OCI-LY3 (cell line): ENCODE measurements at regions not wholly inside any gene's neighbourhood (a gene's known extent, or its start where the extent isn't known, plus 50 kb on each side); places are given as distances from the start of the nearest gene placed in this dataset.
A peak's percentile ranks its signal among the peaks of the same experiment; 100 is the strongest.

Experiments used
- H2AFZ ChIP-seq: fragments of 200-600, 300-600 bp; shearing (Covaris generic); 2 replicates; pipeline ENCODE4 v1.6.0; 2014; ENCODE audit warnings: antibody characterized with exemption, low read depth, low read length
- H3K27ac ChIP-seq: fragments of 200-600, 300-600 bp; sonication (generic); 2 replicates; pipeline ENCODE4 v1.5.1; 2014; ENCODE audit warnings: mild to moderate bottlenecking, low read length, moderate library complexity, mixed read lengths
- H3K27me3 ChIP-seq: fragments of 200-600, 300-600 bp; sonication (generic); 2 replicates; pipeline ENCODE4 v1.6.1; 2014; ENCODE audit warnings: low read depth, low read length, mixed read lengths
- H3K36me3 ChIP-seq: fragments of 200-600, 300-600 bp; sonication (generic); replicated peaks from 2 replicates; pipeline ENCODE3; 2014; ENCODE audit warnings: low read depth, low read length, mixed read lengths
- H3K4me1 ChIP-seq: fragments of 300-600, 200-600 bp; sonication (generic); 2 replicates; pipeline ENCODE4 v1.6.1; 2014; ENCODE audit warnings: low read length, mixed read lengths
- H3K4me2 ChIP-seq: fragments of 200-600, 300-600 bp; sonication (generic); 2 replicates; pipeline ENCODE4 v1.6.1; 2014; ENCODE audit warnings: low read length, mixed read lengths
- H3K4me3 ChIP-seq: fragments of 300-600, 200-600 bp; sonication (generic); 2 replicates; pipeline ENCODE4 v1.5.1; 2014; ENCODE audit warnings: antibody characterized with exemption, mild to moderate bottlenecking, low read length, moderate library complexity
- H3K79me2 ChIP-seq: fragments of 300-600, 200-600 bp; shearing (Covaris generic); 2 replicates; pipeline ENCODE4 v1.6.1; 2014; ENCODE audit warnings: mild to moderate bottlenecking, low read length, mixed read lengths
- H3K9ac ChIP-seq: fragments of 300-600, 200-600 bp; shearing (Covaris generic); 2 replicates; pipeline ENCODE4 v1.6.0; 2014; ENCODE audit warnings: mild to moderate bottlenecking, low read length, moderate library complexity
- H3K9me3 ChIP-seq: fragments of 200-600, 300-600 bp; shearing (Covaris generic); 2 replicates; pipeline ENCODE4 v1.6.1; 2014; ENCODE audit warnings: low read length, mixed read lengths; ENCODE audit not compliant: insufficient read depth
- H4K20me1 ChIP-seq: fragments of 200-600, 300-600 bp; sonication (generic); 2 replicates; pipeline ENCODE4 v1.6.1; 2016; ENCODE audit warnings: low read length, mixed read lengths; ENCODE audit not compliant: insufficient read depth
- CTCF ChIP-seq: fragments of 200-600, 300-600 bp; sonication (generic); IDR thresholded peaks from 2 replicates; pipeline ENCODE4 v1.5.1; 2014; ENCODE audit warnings: antibody characterized with exemption, low read length, low read depth
- EZH2phosphoT487 ChIP-seq: fragments of 200-600 bp; shearing (Covaris generic); IDR thresholded peaks from 2 replicates; pipeline ENCODE4 v1.6.1; 2018; ENCODE audit warnings: antibody characterized with exemption, mixed run types, low read depth

GRCh38 chr7:28231176-28231575 lies 50.6 kb upstream of the JAZF1 start:
- Histone ChIP-seq H3K4me1 (no peaks in the 10 kb centered on the region), H3K9me3 (no peaks in the 10 kb centered on the region), H3K4me2 (no peak overlapping the region), H3K27me3 (peaks cover 11% of the 10 kb centered on the region; the same call in 1 of the 2 replicates), H3K27ac (no peak overlapping the region), H2AFZ (no peak overlapping the region), H4K20me1 (no peaks in the 10 kb centered on the region), H3K4me3 (no peak overlapping the region), H3K36me3 (no peaks in the 10 kb centered on the region), H3K79me2 (no peaks in the 10 kb centered on the region), H3K9ac (no peak overlapping the region)
- TF ChIP-seq CTCF (no peak), EZH2phosphoT487 (no peak)

DNA sequence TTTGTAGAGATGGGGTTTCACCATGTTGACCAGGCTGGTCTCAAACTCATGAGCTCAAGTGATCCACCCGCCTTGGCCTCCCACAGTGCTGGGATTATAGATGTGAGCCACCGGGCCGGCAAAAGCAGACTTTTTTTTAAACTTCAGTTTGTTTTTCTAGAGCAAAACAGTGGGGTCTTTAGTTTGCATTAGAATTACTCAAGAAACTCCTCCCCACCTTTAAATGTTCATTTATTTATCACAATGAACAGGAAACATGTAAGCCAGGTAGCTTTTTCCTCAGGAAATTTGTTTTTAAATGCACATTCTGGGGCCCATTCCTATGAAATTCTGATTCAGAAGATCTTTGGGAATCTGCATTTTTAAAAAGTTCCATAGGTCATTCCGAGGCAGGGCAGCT lies 56.0 kb upstream of the JAZF1 start:
- H3K79me2 ChIP-seq, result no peaks in the 10 kb centered on the region
- peaks cover 9% of the 10 kb centered on the region for H3K4me1 ChIP-seq
- H3K36me3 ChIP-seq, result no peaks in the 10 kb centered on the region
- no peaks in the 10 kb centered on the region for H3K9me3 ChIP-seq
- H3K9ac ChIP-seq, result no peak overlapping the region
- no peaks in the 10 kb centered on the region for H4K20me1 ChIP-seq
- H3K4me2 ChIP-seq, result no peak overlapping the region
- no peak overlapping the region for H3K27ac ChIP-seq
- H3K4me3 ChIP-seq, result no peak overlapping the region
- no peak overlapping the region for H2AFZ ChIP-seq
- H3K27me3 ChIP-seq, result peaks cover 11% of the 10 kb centered on the region; the same call in 1 of the 2 replicates
- TF ChIP-seq CTCF, result no peak
- no peak for TF ChIP-seq EZH2phosphoT487

GRCh38 chr7:28237363-28237762 lies 56.8 kb upstream of the JAZF1 start:
- Histone ChIP-seq H3K27me3 (peaks cover 11% of the 10 kb centered on the region; the same call in 1 of the 2 replicates), H4K20me1 (no peaks in the 10 kb centered on the region), H3K36me3 (no peaks in the 10 kb centered on the region), H3K27ac (no peak overlapping the region), H3K4me1 (peaks cover 9% of the 10 kb centered on the region), H3K79me2 (no peaks in the 10 kb centered on the region), H3K9me3 (no peaks in the 10 kb centered on the region), H3K4me2 (no peak overlapping the region), H3K9ac (no peak overlapping the region), H3K4me3 (no peak overlapping the region), H2AFZ (no peak overlapping the region)
- no peak for TF ChIP-seq CTCF
- no peak for TF ChIP-seq EZH2phosphoT487

DNA sequence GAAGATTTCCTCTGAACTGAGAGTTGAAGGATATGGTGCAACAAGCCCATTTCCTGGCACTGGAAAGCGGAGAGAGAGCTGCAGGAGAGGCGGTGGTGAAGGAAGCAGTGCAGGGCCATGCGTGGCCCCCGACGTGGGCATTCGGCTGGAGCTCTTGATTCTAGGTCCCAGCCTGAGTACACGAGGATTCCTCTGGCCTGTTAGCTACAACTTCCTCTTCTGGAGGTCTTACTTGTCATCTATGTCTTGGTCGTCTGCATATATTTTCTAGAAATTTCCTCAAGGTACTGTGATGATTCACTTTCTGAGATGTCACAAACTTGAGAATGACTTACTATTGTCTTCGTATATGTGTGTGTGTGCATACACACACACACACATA lies 59.2 kb upstream of the JAZF1 start:
- peak overlapping the region; percentile 43 for H3K4me2 ChIP-seq
- no peak overlapping the region for H2AFZ ChIP-seq
- H3K9me3 ChIP-seq, result no peaks in the 10 kb centered on the region
- peaks cover 9% of the 10 kb centered on the region for H3K4me1 ChIP-seq
- no peaks in the 10 kb centered on the region for H3K79me2 ChIP-seq
- no peak overlapping the region for H3K27ac ChIP-seq
- TF ChIP-seq EZH2phosphoT487, result no peak
- no peak for TF ChIP-seq CTCF
- H3K36me3 ChIP-seq, result no peaks in the 10 kb centered on the region
- peaks cover 6% of the 10 kb centered on the region; the same call in 1 of the 2 replicates for H3K27me3 ChIP-seq
- H3K4me3 ChIP-seq, result no peak overlapping the region
- H4K20me1 ChIP-seq, result no peaks in the 10 kb centered on the region
- no peak overlapping the region for H3K9ac ChIP-seq
